B cell (primary cell): ENCODE measurements at regions not wholly inside any gene's neighbourhood (a gene's known extent, or its start where the extent isn't known, plus 50 kb on each side); places are given as distances from the start of the nearest gene placed in this dataset.
A peak's percentile ranks its signal among the peaks of the same experiment; 100 is the strongest.
"Not testable (repeated sequence)": the region's sequence is repeated elsewhere in the genome, so short reads cannot be mapped to it uniquely, and the experiment has no call there.

Experiments
- ATAC-seq: fragments of 200-7000 bp; cut with Tn5 transposase; one replicate; pipeline ENCODE4 v1.10.0; 2021; ENCODE audit warnings: low read depth, mild to moderate bottlenecking, moderate number of reproducible peaks, moderate library complexity
- CTCF ChIA-PET: fragments of 350-600 bp; sonication (Branson Sonifier 250); formaldehyde crosslinking; loops from one replicate; lab custom pipeline; 2021; ENCODE audit warnings: antibody characterized with exemption, inconsistent platforms; lab: Charles Lee
- POLR2A ChIA-PET: fragments of 350-600 bp; sonication (Branson Sonifier 250); formaldehyde crosslinking; loops from one replicate; lab custom pipeline; 2021; ENCODE audit warnings: antibody characterized with exemption; lab: Charles Lee
- DNase-seq: peaks from one replicate; pipeline ENCODE4 v3.0.0; 2013
- H2AFZ ChIP-seq: 2 replicates; pipeline ENCODE4 v1.6.1; 2012; ENCODE audit warnings: mild to moderate bottlenecking, low read depth, low read length; ENCODE audit not compliant: insufficient read depth, poor library complexity, severe bottlenecking
- H3K27ac ChIP-seq, 2 donors: 1 replicate in 1 of 2; 2 replicates in 1 of 2; pipeline ENCODE4 v1.5.1; 2012 to 2013; ENCODE audit warnings: low read length in 2 of 2, mild to moderate bottlenecking in 2 of 2, moderate library complexity in 1 of 2
- H3K27me3 ChIP-seq, 4 experiments: fragments of 200-600 bp in 1 of 4; sonication (generic) in 1 of 4; replicated peaks in 1 of 4; 1 replicate in 2 of 4; 2 replicates in 2 of 4; pipeline versions ENCODE4 v1.6.1 to v1.7.0; 2013 to 2016; ENCODE audit warnings: low read length in 3 of 4, mild to moderate bottlenecking in 2 of 4, mixed read lengths in 1 of 4, moderate library complexity in 1 of 4; ENCODE audit not compliant: insufficient read depth in 4 of 4, control insufficient read depth in 3 of 4; ENCODE audit errors: control extremely low read depth in 1 of 4
- H3K36me3 ChIP-seq, 2 experiments: replicated peaks in 1 of 2; 1 replicate in 1 of 2; 2 replicates in 1 of 2; pipeline versions ENCODE4 v1.6.1 to v1.7.1; 2013; ENCODE audit warnings: low read length in 1 of 2; ENCODE audit not compliant: insufficient read depth in 2 of 2, control insufficient read depth in 1 of 2; ENCODE audit errors: control extremely low read depth in 1 of 2, extremely low read depth in 1 of 2
- H3K4me1 ChIP-seq, 2 donors: fragments of 200-600 bp in 1 of 2; sonication (generic) in 1 of 2; 1 replicate in 1 of 2; 2 replicates in 1 of 2; pipeline versions ENCODE4 v1.5.1 to v1.6.1; 2013 to 2017; ENCODE audit warnings: low read length in 2 of 2; ENCODE audit not compliant: control insufficient read depth in 2 of 2, insufficient read depth in 2 of 2
- H3K4me2 ChIP-seq: replicated peaks from 2 replicates; pipeline ENCODE3; 2012; ENCODE audit warnings: mild to moderate bottlenecking, low read depth, low read length; ENCODE audit not compliant: poor library complexity, severe bottlenecking
- H3K4me3 ChIP-seq, 5 experiments: fragments of 200-600 bp in 1 of 5; sonication (generic) in 1 of 5; 1 replicate in 3 of 5; 2 replicates in 2 of 5; pipeline versions ENCODE4 v1.5.1 to v1.7.0; 2011 to 2016; ENCODE audit warnings: low read length in 4 of 5, mild to moderate bottlenecking in 4 of 5, low read depth in 2 of 5, control low read depth in 1 of 5, moderate library complexity in 1 of 5; ENCODE audit not compliant: insufficient read depth in 1 of 5; ENCODE audit errors: control extremely low read depth in 1 of 5, extremely low read depth in 1 of 5
- H3K79me2 ChIP-seq: fragments of 200-600 bp; sonication (generic); one replicate; pipeline ENCODE4 v1.6.0; 2016; ENCODE audit warnings: low read length; ENCODE audit not compliant: control insufficient read depth, insufficient read depth
- H3K9ac ChIP-seq: fragments of 200-600 bp; sonication (generic); 2 replicates; pipeline ENCODE4 v1.6.1; 2017; ENCODE audit warnings: mild to moderate bottlenecking, low read length, moderate library complexity
- H3K9me3 ChIP-seq, 3 donors: one replicate each; pipeline versions ENCODE4 v1.6.1 to v1.7.1; 2013; ENCODE audit warnings: low read length in 2 of 3; ENCODE audit not compliant: control insufficient read depth in 2 of 3, insufficient read depth in 1 of 3; ENCODE audit errors: control extremely low read depth in 1 of 3
- H4K20me1 ChIP-seq: 2 replicates; pipeline ENCODE4 v1.6.0; 2012; ENCODE audit warnings: mild to moderate bottlenecking, low read length; ENCODE audit not compliant: insufficient read depth, control insufficient read depth, poor library complexity, severe bottlenecking
- H3K27ac Mint-ChIP-seq: one replicate; pipeline ENCODE4 v1.8.0; 2021; ENCODE audit warnings: mixed read lengths
- H3K27me3 Mint-ChIP-seq: one replicate; pipeline ENCODE4 v1.8.0; 2021; ENCODE audit warnings: mixed read lengths
- H3K4me1 Mint-ChIP-seq: one replicate; pipeline ENCODE4 v1.8.0; 2021; ENCODE audit warnings: mixed read lengths
- H3K4me3 Mint-ChIP-seq: one replicate; pipeline ENCODE4 v1.8.0; 2021; ENCODE audit warnings: mixed read lengths
- H3K9me3 Mint-ChIP-seq: one replicate; pipeline ENCODE4 v1.8.0; 2022; ENCODE audit warnings: mixed read lengths; ENCODE audit not compliant: insufficient read depth
- WGBS: methylation state at CpG from one replicate; pipeline ENCODE4 v1.1.5; 2013; ENCODE audit warnings: missing lambda C conversion rate; ENCODE audit not compliant: insufficient coverage; 5-methylcytosine and 5-hydroxymethylcytosine counted together
- intact Hi-C: fragments of 100-400 bp; cut with micrococcal nuclease; formaldehyde crosslinking; loops from one replicate; pipeline ENCODE4 v1.10.0; 2022

GRCh38 chr15:21717661-21718060, 159.9 kb downstream of the POTEB start:
- H4K20me1 ChIP-seq, H3K27ac Mint-ChIP-seq, H3K4me1 ChIP-seq, H3K4me3 ChIP-seq, H3K36me3 ChIP-seq, H3K27ac ChIP-seq, CTCF ChIA-PET, POLR2A ChIA-PET, H2AFZ ChIP-seq, DNase-seq, H3K4me1 Mint-ChIP-seq, H3K9me3 Mint-ChIP-seq, intact Hi-C loops, H3K27me3 Mint-ChIP-seq, H3K9ac ChIP-seq, H3K9me3 ChIP-seq, H3K79me2 ChIP-seq, H3K4me3 Mint-ChIP-seq, H3K4me2 ChIP-seq, H3K27me3 ChIP-seq: not testable (repeated sequence)
- peak; percentile 50 for ATAC-seq
- no CpG with 5 or more reads among the region's 8 CpGs for WGBS

- H3K4me3 Mint-ChIP-seq, DNase-seq, H3K9ac ChIP-seq, H3K4me1 ChIP-seq, POLR2A ChIA-PET, H2AFZ ChIP-seq, H3K27me3 Mint-ChIP-seq, H3K4me2 ChIP-seq, H3K27ac ChIP-seq, H3K27ac Mint-ChIP-seq, CTCF ChIA-PET, H3K36me3 ChIP-seq, H3K9me3 ChIP-seq, H3K27me3 ChIP-seq, intact Hi-C loops, H3K9me3 Mint-ChIP-seq, H3K4me1 Mint-ChIP-seq, H4K20me1 ChIP-seq, H3K4me3 ChIP-seq, H3K79me2 ChIP-seq: not testable (repeated sequence)
- WGBS = no CpG with 5 or more reads among the region's 7 CpGs
- peak; percentile 88 for ATAC-seq
Measured at GRCh38 chr15:21705480-21705879, 172.1 kb downstream of the POTEB start.

- H3K27ac ChIP-seq, H3K4me1 Mint-ChIP-seq, ATAC-seq, POLR2A ChIA-PET, H3K9me3 Mint-ChIP-seq, H3K27ac Mint-ChIP-seq, H3K4me1 ChIP-seq, H3K79me2 ChIP-seq, H3K36me3 ChIP-seq, H3K9me3 ChIP-seq, H3K27me3 Mint-ChIP-seq, intact Hi-C loops, H3K4me3 Mint-ChIP-seq, H3K4me2 ChIP-seq, H3K9ac ChIP-seq, H4K20me1 ChIP-seq, H2AFZ ChIP-seq, H3K4me3 ChIP-seq, CTCF ChIA-PET, H3K27me3 ChIP-seq, DNase-seq: not testable (repeated sequence)
- WGBS = no CpG with 5 or more reads among the region's 9 CpGs
Measured at GRCh38 chr15:21698620-21699019, 178.9 kb downstream of the POTEB start.

- H2AFZ ChIP-seq, POLR2A ChIA-PET, H3K27ac ChIP-seq, ATAC-seq, H3K9ac ChIP-seq, H3K9me3 ChIP-seq, H4K20me1 ChIP-seq, H3K4me1 ChIP-seq, H3K79me2 ChIP-seq, H3K27me3 ChIP-seq, H3K4me2 ChIP-seq, H3K4me1 Mint-ChIP-seq, H3K27ac Mint-ChIP-seq, H3K9me3 Mint-ChIP-seq, H3K4me3 Mint-ChIP-seq, CTCF ChIA-PET, DNase-seq, H3K36me3 ChIP-seq, H3K27me3 Mint-ChIP-seq, intact Hi-C loops, H3K4me3 ChIP-seq: not testable (repeated sequence)
- no CpG with 5 or more reads among the region's 7 CpGs for WGBS
Measured at GRCh38 chr15:21695089-21695488, 182.4 kb downstream of the POTEB start.
